MM.1S (cell line): ENCODE measurements at regions not wholly inside any gene's neighbourhood (a gene's known extent, or its start where the extent isn't known, plus 50 kb on each side); places are given as distances from the start of the nearest gene placed in this dataset.
"Not testable (repeated sequence)": the region's sequence is repeated elsewhere in the genome, so short reads cannot be mapped to it uniquely, and the experiment has no call there.

Source experiments
- DNase-seq: peaks from one replicate; pipeline ENCODE4 v3.0.0-alpha.2; 2015
- H2AFZ ChIP-seq: fragments of 300-600 bp; sonication (generic); 2 replicates; pipeline ENCODE4 v1.6.0; 2016; ENCODE audit warnings: antibody characterized with exemption, low read length
- H3F3A ChIP-seq: fragments of 300-600 bp; sonication (generic); 2 replicates; pipeline ENCODE4 v1.6.1; 2016; ENCODE audit warnings: mild to moderate bottlenecking, antibody characterized with exemption, low read length, moderate library complexity, mixed read lengths; ENCODE audit not compliant: insufficient read depth
- H3K27ac ChIP-seq: fragments of 300-600 bp; sonication (generic); 2 replicates; pipeline ENCODE4 v1.5.1; 2016; ENCODE audit warnings: mild to moderate bottlenecking, low read length
- H3K27me3 ChIP-seq: fragments of 300-600 bp; sonication (generic); replicated peaks from 2 replicates; pipeline ENCODE4 v1.6.0; 2016; ENCODE audit warnings: low read length; ENCODE audit not compliant: insufficient read depth
- H3K36me3 ChIP-seq: fragments of 300-600 bp; sonication (generic); replicated peaks from 2 replicates; pipeline ENCODE4 v1.6.1; 2016; ENCODE audit warnings: mild to moderate bottlenecking, low read length, mixed read lengths; ENCODE audit not compliant: insufficient read depth
- H3K4me1 ChIP-seq: fragments of 300-600 bp; sonication (generic); 2 replicates; pipeline ENCODE4 v1.6.1; 2016; ENCODE audit warnings: low read length, mixed read lengths
- H3K4me2 ChIP-seq: fragments of 300-600 bp; sonication (generic); 2 replicates; pipeline ENCODE4 v1.6.0; 2016; ENCODE audit warnings: low read depth, low read length
- H3K4me3 ChIP-seq: fragments of 300-600 bp; sonication (generic); 2 replicates; pipeline ENCODE4 v1.5.1; 2016; ENCODE audit warnings: low read length, mixed read lengths
- H3K79me2 ChIP-seq: fragments of 300-600 bp; sonication (generic); 2 replicates; pipeline ENCODE4 v1.6.1; 2016; ENCODE audit warnings: mixed run types, low read length, mixed read lengths
- H3K9ac ChIP-seq: fragments of 300-600 bp; sonication (generic); 2 replicates; pipeline ENCODE4 v1.6.1; 2016; ENCODE audit warnings: low read length, mixed read lengths
- H3K9me2 ChIP-seq: fragments of 300-600 bp; sonication (generic); replicated peaks from 2 replicates; pipeline ENCODE4 v1.6.1; 2016; ENCODE audit warnings: mild to moderate bottlenecking, low read length, mixed read lengths; ENCODE audit not compliant: insufficient read depth
- H3K9me3 ChIP-seq: fragments of 300-600 bp; sonication (generic); replicated peaks from 2 replicates; pipeline ENCODE4 v1.6.1; 2016; ENCODE audit warnings: mild to moderate bottlenecking, low read length, mixed read lengths; ENCODE audit not compliant: insufficient read depth
- H4K20me1 ChIP-seq: fragments of 300-600 bp; sonication (generic); 2 replicates; pipeline ENCODE4 v1.6.1; 2016; ENCODE audit warnings: mild to moderate bottlenecking, low read length, moderate library complexity, mixed read lengths; ENCODE audit not compliant: insufficient read depth
- CTCF ChIP-seq: fragments of 300-600 bp; sonication (generic); IDR thresholded peaks from 2 replicates; pipeline ENCODE4 v1.5.1; 2016; ENCODE audit warnings: antibody characterized with exemption, low read length, mixed read lengths
- EZH2 ChIP-seq: fragments of 300-600 bp; sonication (generic); optimal IDR thresholded peaks from 2 replicates; pipeline ENCODE3; 2017; ENCODE audit warnings: low read depth, mild to moderate bottlenecking, antibody characterized with exemption, low read length, mixed read lengths
- EZH2phosphoT487 ChIP-seq: fragments of 300-600 bp; sonication (generic); IDR thresholded peaks from 2 replicates; pipeline ENCODE4 v1.6.1; 2018; ENCODE audit warnings: antibody characterized with exemption, low read length

DNA sequence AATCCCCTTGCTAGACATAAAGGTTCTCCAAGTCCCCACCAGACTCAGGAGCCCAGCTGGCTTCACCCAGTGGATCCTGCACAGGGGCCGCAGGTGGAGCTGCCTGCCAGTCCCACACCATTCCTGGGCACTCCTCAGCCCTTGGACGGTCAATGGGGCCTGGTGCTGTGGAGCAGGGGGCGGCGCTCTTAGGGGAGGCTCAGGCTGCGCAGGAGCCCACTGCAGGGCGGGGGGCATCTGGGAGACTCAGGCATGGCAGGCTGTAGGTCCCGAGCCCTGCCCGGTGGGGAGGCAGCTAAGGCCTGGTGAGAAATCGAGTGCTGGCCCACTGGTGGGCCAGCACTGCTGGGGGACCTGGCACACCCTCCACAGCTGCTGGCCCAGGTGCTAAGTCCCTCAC lies 75.1 kb upstream of the TBC1D5 start:
- no peaks in the 10 kb centered on the region for H3K9me3 ChIP-seq
- H2AFZ ChIP-seq = no peak overlapping the region
- no peaks in the 10 kb centered on the region for H3F3A ChIP-seq
- no peak overlapping the region for H3K4me3 ChIP-seq
- H3K27ac ChIP-seq = no peak overlapping the region
- no peaks in the 10 kb centered on the region for H3K27me3 ChIP-seq
- no peaks in the 10 kb centered on the region for H3K79me2 ChIP-seq
- no peaks in the 10 kb centered on the region for H3K4me1 ChIP-seq
- no peak overlapping the region for H3K9ac ChIP-seq
- TF ChIP-seq CTCF = no peak
- no peak for TF ChIP-seq EZH2phosphoT487
- no peak for TF ChIP-seq EZH2
- H3K36me3 ChIP-seq = no peaks in the 10 kb centered on the region
- H3K9me2 ChIP-seq = no peaks in the 10 kb centered on the region
- H3K4me2 ChIP-seq = no peak overlapping the region
- no peaks in the 10 kb centered on the region for H4K20me1 ChIP-seq
- no peak for DNase-seq

GRCh38 chr3:17816839-17817238 lies 74.4 kb upstream of the TBC1D5 start:
- H3F3A ChIP-seq, H3K27me3 ChIP-seq, H3K9me2 ChIP-seq, H3K9ac ChIP-seq, H3K4me2 ChIP-seq, H3K4me1 ChIP-seq, H2AFZ ChIP-seq, H3K36me3 ChIP-seq, H3K27ac ChIP-seq, DNase-seq, H4K20me1 ChIP-seq, H3K79me2 ChIP-seq, H3K9me3 ChIP-seq, H3K4me3 ChIP-seq: not testable (repeated sequence)

DNA sequence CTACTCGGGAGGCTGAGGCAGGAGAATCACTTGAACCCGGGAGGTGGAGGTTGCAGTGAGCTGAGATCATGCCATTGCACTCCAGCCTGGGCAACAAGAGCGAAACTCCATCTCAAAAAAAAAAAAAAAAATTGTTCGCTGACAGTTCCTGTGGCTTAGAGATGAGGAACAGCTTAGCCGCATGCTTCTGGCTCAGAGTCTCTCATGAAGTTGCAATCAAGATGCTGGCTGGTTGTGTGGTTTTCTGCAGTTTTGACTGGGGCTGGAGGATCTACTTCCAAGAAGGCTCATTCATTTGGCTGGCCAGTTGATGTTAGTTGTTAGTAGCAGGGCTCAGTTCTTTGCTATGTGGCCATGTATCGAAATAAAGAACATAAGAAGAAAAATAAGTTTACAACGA lies 69.9 kb upstream of the TBC1D5 start:
- DNase-seq, H3K9ac ChIP-seq, H3K27ac ChIP-seq, H3K9me2 ChIP-seq, H3K4me2 ChIP-seq, H4K20me1 ChIP-seq, H3K4me3 ChIP-seq, H3K79me2 ChIP-seq, H3K36me3 ChIP-seq, H3F3A ChIP-seq, H3K9me3 ChIP-seq, H3K27me3 ChIP-seq, H3K4me1 ChIP-seq, H2AFZ ChIP-seq: not testable (repeated sequence)

GRCh38 chr3:17811646-17812045 lies 69.2 kb upstream of the TBC1D5 start:
- Histone ChIP-seq H3K36me3 (no peaks in the 10 kb centered on the region), H3K4me3 (no peak overlapping the region), H3K79me2 (no peaks in the 10 kb centered on the region), H2AFZ (no peak overlapping the region), H3K27ac (no peak overlapping the region), H3K9ac (no peak overlapping the region), H3K9me2 (no peaks in the 10 kb centered on the region), H3K4me2 (no peak overlapping the region), H4K20me1 (no peaks in the 10 kb centered on the region), H3K9me3 (no peaks in the 10 kb centered on the region), H3K4me1 (no peaks in the 10 kb centered on the region), H3F3A (no peaks in the 10 kb centered on the region), H3K27me3 (no peaks in the 10 kb centered on the region)
- TF ChIP-seq EZH2 (no peak), EZH2phosphoT487 (no peak), CTCF (no peak)
- no peak for DNase-seq
